GM19463 (cell line): ENCODE measurements at regions not wholly inside any gene's neighbourhood (a gene's known extent, or its start where the extent isn't known, plus 50 kb on each side); places are given as distances from the start of the nearest gene placed in this dataset.
A peak's percentile ranks its signal among the peaks of the same experiment; 100 is the strongest.
"Not testable (repeated sequence)": the region's sequence is repeated elsewhere in the genome, so short reads cannot be mapped to it uniquely, and the experiment has no call there.

Source experiments
- ATAC-seq: cut with Tn5 transposase; IDR thresholded peaks from one replicate; pipeline ENCODE4 v1.9.1; 2021; ENCODE audit warnings: mild to moderate bottlenecking, moderate library complexity; ENCODE audit not compliant: unreplicated experiment

DNA sequence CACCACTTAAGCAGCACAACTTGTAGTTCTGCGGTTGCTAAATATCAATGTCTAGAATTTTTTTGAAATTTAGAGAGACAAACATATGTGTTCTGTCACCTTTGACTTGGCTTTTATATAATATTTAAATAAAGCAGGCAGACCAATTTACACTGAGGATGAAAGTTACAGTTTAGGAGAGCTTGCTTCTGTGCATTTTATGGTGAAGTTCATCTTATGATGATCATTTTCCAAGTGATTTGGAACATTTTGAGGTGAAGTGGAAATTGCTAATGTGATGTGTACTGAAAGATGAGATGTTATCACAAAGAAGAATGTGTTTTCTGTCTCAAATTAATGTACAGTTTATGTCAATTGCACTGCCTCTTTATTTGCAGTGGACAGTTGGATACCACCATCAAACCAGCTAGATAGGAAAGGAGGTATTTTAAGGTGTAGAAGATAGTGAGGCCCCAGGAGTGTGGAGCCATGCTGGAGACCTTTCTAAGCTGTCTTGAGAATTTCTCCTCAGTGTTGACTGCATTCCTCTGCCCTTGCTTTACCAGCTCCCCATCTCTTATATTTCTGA is 461.9 kb downstream of the UTRN start:
- no peak for ATAC-seq

DNA sequence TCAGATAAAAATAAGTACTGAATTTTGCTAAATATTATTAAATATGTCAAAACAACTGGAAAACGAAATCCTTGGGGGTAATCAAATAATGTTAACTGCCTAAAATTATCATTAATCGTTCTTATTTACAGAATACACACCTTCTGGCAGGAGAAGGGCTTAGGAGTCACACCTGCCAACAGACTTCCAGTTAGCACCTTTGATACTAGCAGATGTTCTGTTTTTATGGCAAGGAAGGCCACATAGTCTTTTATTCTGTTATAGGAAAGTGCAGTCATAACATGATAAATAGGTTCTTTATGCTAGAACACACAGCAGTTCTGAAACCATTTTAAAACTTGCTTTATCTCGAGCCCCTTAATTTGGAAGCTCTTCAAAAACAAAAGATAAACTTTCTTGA is 464.1 kb downstream of the UTRN start:
- ATAC-seq: no peak

- peak; percentile 88 for ATAC-seq
Observed at GRCh38 chr6:144753023-144753705, 468.0 kb downstream of the UTRN start.

GRCh38 chr6:144756469-144756868 is 471.3 kb downstream of the UTRN start:
- no peak for ATAC-seq

DNA sequence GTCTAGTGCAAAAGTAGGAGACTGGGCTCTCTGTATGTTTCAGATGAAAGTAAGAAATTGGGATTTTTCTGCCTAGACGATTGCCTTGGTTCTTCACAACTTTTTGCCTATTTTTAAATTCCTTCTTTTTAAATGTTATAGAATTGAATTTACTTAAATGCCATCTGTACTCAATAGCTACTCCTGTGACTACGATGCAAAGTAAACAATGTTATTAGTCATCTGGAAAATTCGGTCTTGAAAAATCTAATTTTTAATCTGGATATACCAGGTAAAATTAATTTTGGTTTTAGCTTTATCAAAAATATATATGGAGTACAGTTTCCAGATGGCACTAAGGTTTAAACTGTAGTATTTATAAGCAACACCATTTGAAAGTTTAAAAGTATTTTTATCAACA is 472.2 kb downstream of the UTRN start:
- ATAC-seq: no peak

- no peak for ATAC-seq
Observed at GRCh38 chr6:144757730-144758129, 472.6 kb downstream of the UTRN start.

GRCh38 chr6:144758602-144759001 is 473.5 kb downstream of the UTRN start:
- ATAC-seq: no peak

- ATAC-seq: no peak
Observed at GRCh38 chr6:144762469-144762868, 477.3 kb downstream of the UTRN start.

DNA sequence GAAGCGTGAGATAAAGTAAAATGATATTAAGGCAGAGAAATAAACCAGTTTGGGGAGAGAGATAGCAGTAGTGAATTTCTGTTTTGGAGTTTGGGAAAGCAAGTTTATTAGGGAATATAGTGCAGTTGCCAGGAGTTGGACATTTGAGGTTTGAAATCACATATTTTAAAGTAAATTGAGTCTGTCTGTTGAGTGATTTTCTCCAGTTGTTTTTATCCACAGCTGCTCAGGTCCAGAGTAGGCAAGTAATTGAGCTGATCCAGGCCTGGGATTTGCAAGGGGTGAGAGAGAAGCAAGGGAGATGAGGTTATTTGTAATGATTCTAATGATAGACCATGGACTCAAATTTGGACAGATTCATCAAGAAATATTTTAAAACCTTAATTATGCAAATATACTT is 481.9 kb downstream of the UTRN start:
- no peak for ATAC-seq

GRCh38 chr6:144768551-144769075 is 483.5 kb downstream of the UTRN start:
- ATAC-seq: no peak

- no peak for ATAC-seq
Observed at GRCh38 chr6:144769142-144769541, 484.0 kb downstream of the UTRN start.

DNA sequence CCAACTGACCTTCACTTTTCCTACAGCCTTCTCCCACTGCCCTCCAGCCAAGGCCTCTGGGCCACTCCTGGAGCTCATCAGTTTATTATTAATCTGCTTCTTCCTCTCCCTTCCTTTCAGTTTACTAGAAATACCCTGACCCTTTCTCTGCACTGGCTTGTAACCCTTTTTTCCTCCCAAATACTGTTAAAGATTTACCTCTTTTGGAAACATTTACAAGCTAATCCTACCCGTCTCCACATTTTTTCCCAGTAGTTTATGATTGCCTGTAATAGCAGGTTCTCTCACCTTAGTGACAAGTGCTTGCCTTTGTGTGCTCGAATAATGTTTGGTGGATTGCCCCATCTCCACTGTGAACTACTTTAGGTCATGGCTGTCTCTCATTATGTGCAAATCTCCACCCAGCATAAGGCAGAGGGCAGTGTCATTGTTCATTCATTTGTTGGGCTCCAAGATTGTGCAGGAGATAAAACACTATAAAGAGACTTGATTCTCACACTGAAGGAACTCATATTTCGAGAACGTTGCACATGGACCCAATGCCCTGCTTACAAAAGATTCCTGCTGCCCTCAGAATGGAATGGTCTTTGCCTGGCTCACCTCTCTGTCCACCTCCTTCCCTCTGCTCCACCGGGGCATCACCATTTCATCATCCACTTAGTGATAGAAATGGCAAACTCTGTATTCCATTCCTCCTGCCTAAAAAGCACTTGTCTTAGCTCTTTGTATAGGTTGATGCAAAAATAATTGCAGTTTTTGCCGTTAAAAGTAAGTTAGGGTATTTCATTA is 491.1 kb downstream of the UTRN start:
- ATAC-seq: no peak

DNA sequence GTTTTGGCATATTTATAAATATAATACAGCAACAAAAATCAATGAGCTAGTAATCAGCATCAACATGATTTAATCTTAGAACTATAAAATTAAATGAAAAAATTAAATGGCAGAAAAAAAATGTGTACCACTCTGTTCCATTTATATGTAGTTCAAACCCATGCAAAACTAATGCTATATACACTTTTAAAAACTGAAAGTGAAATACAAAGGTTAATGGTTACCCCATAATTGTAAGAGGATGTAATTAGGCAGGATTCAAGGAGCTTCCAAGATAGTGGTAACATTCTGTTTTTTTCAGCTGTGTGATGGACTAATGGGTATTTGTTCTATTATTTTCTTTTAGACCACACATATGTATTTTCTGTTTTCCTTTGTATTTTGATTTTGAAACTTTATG is 492.1 kb downstream of the UTRN start:
- no peak for ATAC-seq

GRCh38 chr6:144778056-144778455 is 492.9 kb downstream of the UTRN start:
- no peak for ATAC-seq

DNA sequence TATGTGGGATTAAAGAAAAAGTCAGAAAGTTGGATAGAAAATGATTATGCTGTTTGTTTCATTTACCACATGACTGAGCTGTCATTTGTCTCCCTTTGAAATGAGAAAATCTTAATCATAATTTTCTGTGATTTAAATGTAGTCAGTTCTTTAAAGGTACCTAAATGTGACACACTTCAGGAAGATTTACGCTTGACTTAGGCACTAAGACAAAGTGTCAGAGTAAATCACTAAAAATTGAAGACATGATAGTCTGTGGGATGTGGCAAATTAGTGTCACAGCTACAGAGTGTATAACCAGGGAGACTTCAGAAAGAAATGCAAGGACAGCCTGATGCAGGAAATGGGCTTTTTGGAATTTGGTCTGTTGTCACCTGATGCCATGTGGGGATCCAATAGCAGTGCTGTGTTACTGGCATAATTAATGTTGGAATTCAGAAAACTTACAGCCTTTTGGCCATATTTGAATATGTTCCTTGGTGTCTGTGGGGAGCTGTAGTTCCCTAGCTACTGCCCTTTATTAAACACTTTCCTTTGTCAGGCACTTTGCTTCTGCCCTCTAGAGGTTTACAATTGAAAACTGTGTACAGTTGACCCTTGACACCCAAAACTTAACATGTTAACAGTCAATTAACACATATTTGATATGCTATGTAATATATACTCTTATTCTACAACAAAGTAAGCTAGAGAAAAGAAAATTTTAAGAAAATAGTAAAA is 493.8 kb downstream of the UTRN start:
- peak; percentile 47 for ATAC-seq

GRCh38 chr6:144781836-144782235 is 496.7 kb downstream of the UTRN start:
- no peak for ATAC-seq

GRCh38 chr6:144782634-144783033 is 497.5 kb downstream of the UTRN start:
- no peak for ATAC-seq

DNA sequence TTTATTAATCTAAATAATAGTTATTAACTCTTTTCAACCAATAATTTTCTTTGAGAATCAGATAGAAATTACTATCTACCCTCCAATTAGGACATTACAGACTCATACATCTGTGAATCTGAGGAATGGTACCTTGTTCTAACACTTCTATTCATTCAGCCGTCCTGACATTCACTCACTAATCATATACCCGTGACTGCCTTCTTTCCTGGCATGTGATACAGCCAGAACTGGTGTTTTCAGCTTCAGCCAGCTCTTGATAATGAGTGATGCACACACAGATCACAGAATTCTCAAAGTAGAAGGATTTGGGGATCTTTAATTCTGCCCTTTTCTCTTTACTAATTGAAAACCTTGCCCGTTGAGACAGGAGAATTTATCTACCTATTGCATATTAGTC is 499.9 kb downstream of the UTRN start:
- ATAC-seq: no peak

- ATAC-seq: no peak
Observed at GRCh38 chr6:144786825-144787224, 501.7 kb downstream of the UTRN start.

DNA sequence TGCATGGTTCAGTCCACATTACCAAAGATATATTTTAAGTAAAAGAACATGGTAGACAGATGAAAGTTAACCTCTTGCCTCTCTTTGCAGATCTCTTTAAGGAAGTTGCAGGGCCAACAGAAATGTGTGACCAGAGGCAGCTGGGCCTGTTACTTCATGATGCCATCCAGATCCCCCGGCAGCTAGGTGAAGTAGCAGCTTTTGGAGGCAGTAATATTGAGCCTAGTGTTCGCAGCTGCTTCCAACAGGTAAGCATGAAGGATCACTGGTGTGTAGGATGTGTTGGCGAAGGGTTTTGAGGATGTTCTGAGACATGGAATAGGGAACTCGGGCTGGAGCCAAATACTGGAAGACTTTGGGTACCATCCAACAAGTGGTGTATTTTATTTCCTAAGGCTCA is 508.6 kb downstream of the UTRN start:
- no peak for ATAC-seq

DNA sequence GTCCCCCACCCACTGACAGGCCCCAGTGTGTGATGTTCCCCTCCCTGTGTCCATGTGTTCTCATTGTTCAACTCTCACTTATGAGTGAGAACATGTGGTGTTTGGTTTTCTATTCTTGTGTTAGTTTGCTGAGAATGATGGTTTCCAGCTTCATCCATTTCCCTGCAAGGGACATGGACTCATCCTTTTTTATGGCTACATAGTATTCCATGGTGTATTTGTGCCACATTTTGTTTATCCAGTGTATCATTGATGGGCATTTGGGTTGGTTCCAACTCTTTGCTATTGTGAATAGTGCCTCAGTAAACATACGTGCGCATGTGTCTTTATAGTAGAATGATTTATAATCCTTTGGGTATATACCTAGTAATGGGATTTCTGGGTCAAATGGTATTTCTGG is 509.9 kb downstream of the UTRN start:
- ATAC-seq: not testable (repeated sequence)
